ENCODE measurements at regions not wholly inside any gene's neighbourhood (a gene's known extent, or its start where the extent isn't known, plus 50 kb on each side); places are given as distances from the start of the nearest gene placed in this dataset.

GRCh38 chr5:36370073-36370472 lies 68.4 kb upstream of the RANBP3L start:
- no peaks in the 10 kb centered on the region for H3K9me3 ChIP-seq
- no peaks in the 10 kb centered on the region for H3K36me3 ChIP-seq
- no peaks in the 10 kb centered on the region for H3K27me3 ChIP-seq
- TF ChIP-seq, protein P1, sequence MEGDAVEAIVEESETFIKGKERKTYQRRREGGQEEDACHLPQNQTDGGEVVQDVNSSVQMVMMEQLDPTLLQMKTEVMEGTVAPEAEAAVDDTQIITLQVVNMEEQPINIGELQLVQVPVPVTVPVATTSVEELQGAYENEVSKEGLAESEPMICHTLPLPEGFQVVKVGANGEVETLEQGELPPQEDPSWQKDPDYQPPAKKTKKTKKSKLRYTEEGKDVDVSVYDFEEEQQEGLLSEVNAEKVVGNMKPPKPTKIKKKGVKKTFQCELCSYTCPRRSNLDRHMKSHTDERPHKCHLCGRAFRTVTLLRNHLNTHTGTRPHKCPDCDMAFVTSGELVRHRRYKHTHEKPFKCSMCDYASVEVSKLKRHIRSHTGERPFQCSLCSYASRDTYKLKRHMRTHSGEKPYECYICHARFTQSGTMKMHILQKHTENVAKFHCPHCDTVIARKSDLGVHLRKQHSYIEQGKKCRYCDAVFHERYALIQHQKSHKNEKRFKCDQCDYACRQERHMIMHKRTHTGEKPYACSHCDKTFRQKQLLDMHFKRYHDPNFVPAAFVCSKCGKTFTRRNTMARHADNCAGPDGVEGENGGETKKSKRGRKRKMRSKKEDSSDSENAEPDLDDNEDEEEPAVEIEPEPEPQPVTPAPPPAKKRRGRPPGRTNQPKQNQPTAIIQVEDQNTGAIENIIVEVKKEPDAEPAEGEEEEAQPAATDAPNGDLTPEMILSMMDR (IDR thresholded peaks at IDR 0.05) = no peak
- no peak overlapping the region for H3K27ac ChIP-seq
- peaks cover 7 to 9% of the 10 kb centered on the region in 2 experiments for H3K4me1 ChIP-seq (ENCODE audit: control insufficient read depth in 1 of 2, insufficient read depth in 1 of 2, low read depth in 1 of 2, low read length in 1 of 2)
- H3K4me3 ChIP-seq (ENCODE audit: low read depth in 1 of 2, low read length in 1 of 2) = no peak overlapping the region

- Histone ChIP-seq H3K9me3 (no peaks in the 10 kb centered on the region), H3K36me3 (no peaks in the 10 kb centered on the region), H3K4me1 (ENCODE audit: control insufficient read depth in 1 of 2, insufficient read depth in 1 of 2, low read depth in 1 of 2, low read length in 1 of 2) (peaks cover 7 to 9% of the 10 kb centered on the region in 2 experiments), H3K27me3 (no peaks in the 10 kb centered on the region), H3K27ac (no peak overlapping the region), H3K4me3 (ENCODE audit: low read depth in 1 of 2, low read length in 1 of 2) (no peak overlapping the region)
- TF ChIP-seq, protein P1 (IDR thresholded peaks at IDR 0.05) = no peak
Measured at GRCh38 chr5:36371366-36371765, 69.7 kb upstream of the RANBP3L start.

GRCh38 chr5:36373527-36374086 lies 71.9 kb upstream of the RANBP3L start:
- TF ChIP-seq, protein P1 (IDR thresholded peaks at IDR 0.05) = no peak
- H3K27ac ChIP-seq = no peak overlapping the region
- H3K9me3 ChIP-seq = no peaks in the 10 kb centered on the region
- no peak overlapping the region for H3K4me3 ChIP-seq (ENCODE audit: low read depth in 1 of 2, low read length in 1 of 2)
- peaks cover 7 to 9% of the 10 kb centered on the region in 2 experiments for H3K4me1 ChIP-seq (ENCODE audit: control insufficient read depth in 1 of 2, insufficient read depth in 1 of 2, low read depth in 1 of 2, low read length in 1 of 2)
- no peaks in the 10 kb centered on the region for H3K27me3 ChIP-seq
- H3K36me3 ChIP-seq = no peaks in the 10 kb centered on the region

GRCh38 chr5:36374266-36374862 lies 72.7 kb upstream of the RANBP3L start:
- Histone ChIP-seq H3K27me3 (no peaks in the 10 kb centered on the region), H3K4me1 (ENCODE audit: control insufficient read depth in 1 of 2, insufficient read depth in 1 of 2, low read depth in 1 of 2, low read length in 1 of 2) (peaks cover 7 to 9% of the 10 kb centered on the region in 2 experiments), H3K9me3 (no peaks in the 10 kb centered on the region), H3K4me3 (ENCODE audit: low read depth in 1 of 2, low read length in 1 of 2) (no peak overlapping the region), H3K36me3 (no peaks in the 10 kb centered on the region), H3K27ac (no peak overlapping the region)
- TF ChIP-seq, protein P1 (IDR thresholded peaks at IDR 0.05) = no peak

GRCh38 chr5:36377192-36377591 lies 75.5 kb upstream of the RANBP3L start:
- H3K36me3 ChIP-seq = no peaks in the 10 kb centered on the region
- no peaks in the 10 kb centered on the region for H3K27me3 ChIP-seq
- peaks cover 7 to 9% of the 10 kb centered on the region in 2 experiments for H3K4me1 ChIP-seq (ENCODE audit: control insufficient read depth in 1 of 2, insufficient read depth in 1 of 2, low read depth in 1 of 2, low read length in 1 of 2)
- TF ChIP-seq, protein P1 (IDR thresholded peaks at IDR 0.05) = no peak
- H3K27ac ChIP-seq = no peak overlapping the region
- no peaks in the 10 kb centered on the region for H3K9me3 ChIP-seq
- no peak overlapping the region for H3K4me3 ChIP-seq (ENCODE audit: low read depth in 1 of 2, low read length in 1 of 2)
